Fibroblast of skin of left quadriceps (primary cell): ENCODE measurements at regions not wholly inside any gene's neighbourhood (a gene's known extent, or its start where the extent isn't known, plus 50 kb on each side); places are given as distances from the start of the nearest gene placed in this dataset.
A peak's percentile ranks its signal among the peaks of the same experiment; 100 is the strongest.
"Not testable (repeated sequence)": the region's sequence is repeated elsewhere in the genome, so short reads cannot be mapped to it uniquely, and the experiment has no call there.

Source experiments
- DNase-seq, 2 experiments: peaks; one replicate each; pipeline ENCODE4 v3.0.0-alpha.2; 2013; ENCODE audit warnings: low read depth in 2 of 2

GRCh38 chr3:176632925-176633324 is 564.4 kb downstream of the TBL1XR1 start:
- no peak for DNase-seq

GRCh38 chr3:176631165-176631564 is 566.1 kb downstream of the TBL1XR1 start:
- DNase-seq = no peak

DNA sequence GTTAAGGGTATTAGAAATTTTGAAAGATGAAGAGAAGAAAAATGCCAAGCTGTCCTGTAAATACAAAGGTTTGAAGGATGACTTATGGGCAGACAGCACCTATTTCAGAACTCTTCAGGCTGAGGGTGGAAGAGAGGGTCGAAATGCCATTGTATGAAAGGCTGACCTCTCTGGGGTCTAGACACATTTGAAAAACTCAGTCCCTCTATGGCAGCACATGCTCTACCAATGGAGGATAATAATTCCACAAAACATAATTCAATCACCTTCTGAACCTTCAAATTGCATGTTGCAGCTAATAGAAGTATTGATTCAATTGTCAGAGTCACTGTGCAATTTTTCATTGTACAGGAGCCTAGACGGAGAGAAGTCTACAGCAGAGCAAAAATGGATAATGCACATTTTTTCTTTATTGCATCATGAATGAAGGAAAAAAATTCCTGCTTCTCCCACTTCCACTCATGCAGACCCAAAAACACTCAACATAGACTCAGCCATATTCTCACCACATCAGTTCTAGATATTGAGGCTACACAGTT is 569.1 kb downstream of the TBL1XR1 start:
- DNase-seq = no peak

DNA sequence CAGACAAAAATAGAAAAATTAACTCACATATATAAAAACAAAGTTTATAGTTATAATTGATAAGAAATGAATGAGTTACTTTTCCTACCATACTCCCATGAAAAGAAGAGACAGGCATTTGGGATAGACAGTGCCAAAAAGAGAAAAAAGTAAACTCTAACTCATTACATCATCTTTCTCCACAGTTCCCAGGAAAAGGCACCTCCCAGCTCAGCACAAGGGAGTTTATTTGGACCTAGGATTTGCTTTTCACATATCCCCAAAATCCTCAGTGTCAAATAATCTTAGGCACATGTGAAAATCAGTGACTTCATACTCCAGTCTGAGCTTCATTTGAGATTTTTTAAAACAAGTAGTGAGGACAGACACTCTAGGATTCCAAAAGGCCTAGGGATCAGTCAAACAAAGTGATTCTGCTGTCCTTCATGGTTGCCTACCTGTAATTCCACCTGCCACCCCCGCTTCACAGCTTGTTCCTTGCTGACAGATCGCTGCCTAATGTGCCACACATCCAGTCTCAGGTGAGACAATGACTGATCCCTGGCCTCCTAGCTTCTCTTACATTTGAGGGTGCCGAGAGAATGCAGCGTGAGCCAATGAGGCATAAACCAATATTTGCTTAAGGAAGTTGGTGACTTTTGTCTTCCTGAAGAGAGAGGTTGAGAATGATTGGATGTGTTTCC is 573.7 kb downstream of the TBL1XR1 start:
- no peak for DNase-seq

DNA sequence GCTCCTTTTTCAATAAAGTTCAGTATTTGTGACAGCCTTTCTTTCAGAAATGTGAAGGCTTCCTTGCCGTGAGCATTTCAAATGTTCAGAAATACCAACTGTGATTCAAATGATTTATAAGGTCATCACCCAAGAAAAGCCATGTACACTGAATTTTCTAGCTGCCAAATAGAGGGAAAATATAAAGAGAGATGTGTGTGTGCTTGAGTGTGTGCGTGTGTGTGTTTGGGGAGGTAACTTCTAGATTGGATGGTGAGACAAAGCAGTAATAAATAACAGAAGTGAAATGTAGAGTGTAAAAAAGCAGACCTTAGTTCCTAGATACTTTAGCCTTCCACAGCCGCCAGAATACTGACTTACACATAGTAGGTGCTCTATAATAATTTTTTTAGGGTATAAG is 577.4 kb downstream of the TBL1XR1 start:
- DNase-seq = no peak

DNA sequence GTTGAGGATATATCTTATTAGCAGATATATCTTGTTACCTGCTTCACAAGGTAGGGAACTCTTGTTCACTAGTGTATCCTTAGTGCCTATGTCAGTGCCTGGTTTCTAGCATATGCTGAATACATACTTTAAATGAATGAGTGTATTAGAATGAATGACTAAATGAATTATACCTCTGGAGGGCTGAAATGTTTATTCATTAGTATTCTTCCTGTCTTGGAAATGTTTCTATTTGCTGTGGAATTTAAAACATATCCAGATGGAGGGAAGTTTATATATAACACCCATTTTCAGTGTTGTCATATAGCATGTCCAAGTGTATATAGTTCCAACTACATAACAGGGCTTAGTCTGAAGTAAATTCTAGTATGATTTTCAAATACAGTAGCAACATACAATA is 581.5 kb downstream of the TBL1XR1 start:
- DNase-seq = peak; percentile 57 to 61

GRCh38 chr3:176611703-176612102 is 585.6 kb downstream of the TBL1XR1 start:
- no peak for DNase-seq

- no peak for DNase-seq
These were observed 587.9 kb downstream of the TBL1XR1 start for GRCh38 chr3:176609361-176609760.

- DNase-seq = not testable (repeated sequence)
These were observed 591.7 kb downstream of the TBL1XR1 start for GRCh38 chr3:176605553-176605952.

DNA sequence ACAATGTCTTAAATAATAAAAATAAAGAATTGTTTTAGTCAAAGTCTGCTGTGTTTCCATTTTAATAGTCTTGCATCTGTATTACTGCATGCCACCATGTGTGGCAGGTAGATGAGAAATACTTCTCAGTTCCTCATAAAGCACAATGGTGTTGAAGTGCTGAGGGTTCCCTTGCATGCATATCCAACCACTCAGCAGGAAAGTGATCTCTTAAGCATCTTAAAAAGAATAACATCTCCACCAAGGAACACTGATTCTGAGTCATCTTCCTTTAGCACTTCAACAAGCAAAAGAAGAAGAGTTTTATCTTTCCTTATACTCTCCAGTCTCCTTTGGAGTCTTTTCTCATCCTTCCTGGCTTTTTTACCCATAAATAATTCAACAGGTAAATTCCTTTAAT is 602.0 kb downstream of the TBL1XR1 start:
- DNase-seq = peak in 1 of 2 experiments; percentile 55

- DNase-seq = no peak
These were observed 606.6 kb downstream of the TBL1XR1 start for GRCh38 chr3:176590722-176591121.

- DNase-seq = no peak
These were observed 610.2 kb downstream of the TBL1XR1 start for GRCh38 chr3:176587089-176587488.

DNA sequence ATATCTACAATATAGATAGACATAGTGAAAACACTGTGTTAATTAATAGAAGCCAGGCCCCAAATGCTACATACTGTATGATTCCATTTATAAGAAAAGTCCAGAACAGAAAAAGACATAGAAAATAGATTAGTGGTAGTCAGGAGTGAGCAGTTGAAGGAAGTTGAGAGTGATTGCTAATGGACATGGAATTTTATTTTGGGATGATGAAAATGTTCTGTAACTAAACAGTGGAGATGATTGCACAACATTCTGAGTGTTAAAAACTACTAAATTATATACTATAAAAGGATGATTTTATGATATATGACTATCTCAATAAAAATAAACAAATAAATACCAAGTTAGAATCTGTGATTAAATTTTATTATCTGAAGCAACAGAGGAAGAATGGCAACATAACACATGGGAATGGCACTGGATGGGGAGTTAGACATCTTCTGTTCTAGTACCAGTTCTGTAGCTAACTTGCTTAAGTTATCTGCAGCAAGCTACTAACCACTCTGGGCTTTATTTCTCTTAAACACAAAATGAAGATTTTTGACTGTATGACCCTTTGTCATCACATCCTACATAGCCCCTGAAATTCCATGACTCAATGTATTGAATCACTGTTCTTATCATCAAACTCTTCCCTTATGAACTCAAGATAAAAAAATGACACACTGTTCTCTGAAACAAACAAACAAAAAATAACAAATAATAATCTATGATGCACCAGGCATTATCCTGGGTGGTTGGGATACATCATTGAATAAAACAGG is 612.7 kb downstream of the TBL1XR1 start:
- peak; percentile 77 to 79 for DNase-seq

- no peak for DNase-seq
These were observed 613.3 kb downstream of the TBL1XR1 start for GRCh38 chr3:176583956-176584355.

GRCh38 chr3:176581589-176581988 is 615.7 kb downstream of the TBL1XR1 start:
- no peak for DNase-seq

GRCh38 chr3:176579711-176580185 is 617.5 kb downstream of the TBL1XR1 start:
- peak; percentile 80 to 83 for DNase-seq

DNA sequence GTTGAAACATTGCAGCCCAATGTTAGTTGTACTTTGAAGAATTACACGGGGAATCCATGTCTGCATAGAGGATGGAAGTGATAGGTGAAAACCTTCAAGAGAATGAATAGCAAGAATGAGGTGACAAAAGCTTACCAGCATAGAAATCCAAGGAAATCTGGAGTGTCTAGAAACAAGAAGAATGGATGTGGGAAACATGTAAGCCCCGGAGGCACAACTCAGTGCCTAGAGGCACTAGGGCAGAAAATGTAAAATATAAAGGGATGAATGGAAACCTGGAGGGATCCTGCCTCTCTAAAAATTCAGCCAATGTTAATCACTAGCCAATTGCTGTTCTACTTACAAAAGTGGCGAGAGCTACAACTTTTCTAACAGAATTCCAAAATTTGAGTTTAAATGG is 619.0 kb downstream of the TBL1XR1 start:
- DNase-seq = no peak

DNA sequence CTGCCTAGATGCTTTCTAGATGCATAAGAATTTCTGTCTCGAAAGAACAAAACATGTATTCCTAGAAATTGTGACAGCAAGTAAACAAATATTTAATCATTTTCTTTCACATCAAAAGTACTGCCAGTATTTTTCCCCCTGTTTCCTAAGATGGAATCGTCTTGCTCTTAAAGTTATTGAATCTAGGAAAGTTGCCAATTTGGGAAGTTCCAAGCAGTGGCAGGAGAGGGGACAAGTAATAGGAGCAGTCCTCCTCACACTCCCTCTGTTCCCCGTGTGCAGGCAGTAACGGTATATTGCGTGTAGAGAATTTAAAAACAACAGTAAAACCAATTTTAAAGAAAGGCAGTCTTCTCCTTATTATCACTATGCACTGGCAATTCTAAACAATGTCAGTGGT is 619.8 kb downstream of the TBL1XR1 start:
- no peak for DNase-seq

- DNase-seq = peak; percentile 84 to 85
These were observed 622.5 kb downstream of the TBL1XR1 start for GRCh38 chr3:176574786-176575185.

DNA sequence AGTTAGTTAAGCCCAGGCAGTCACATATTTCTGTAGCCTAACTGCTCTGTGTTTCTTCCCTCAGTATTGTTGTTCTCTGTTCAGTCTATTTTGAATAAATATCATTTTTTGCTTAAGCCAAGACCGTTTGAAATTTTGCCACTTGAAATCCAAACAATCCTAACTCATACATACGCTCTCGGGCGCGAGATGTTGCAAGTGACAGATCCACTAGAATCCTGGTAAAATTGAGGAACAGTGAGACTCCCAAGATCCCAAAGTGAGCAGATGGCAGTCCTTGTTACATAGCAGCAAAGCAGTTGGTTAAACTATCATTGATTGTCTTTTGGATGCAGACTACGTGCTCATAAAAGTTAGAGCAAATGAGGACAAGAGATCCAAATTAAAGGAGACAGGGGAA is 625.4 kb downstream of the TBL1XR1 start:
- no peak for DNase-seq

GRCh38 chr3:176570992-176571391 is 626.3 kb downstream of the TBL1XR1 start:
- DNase-seq = no peak

DNA sequence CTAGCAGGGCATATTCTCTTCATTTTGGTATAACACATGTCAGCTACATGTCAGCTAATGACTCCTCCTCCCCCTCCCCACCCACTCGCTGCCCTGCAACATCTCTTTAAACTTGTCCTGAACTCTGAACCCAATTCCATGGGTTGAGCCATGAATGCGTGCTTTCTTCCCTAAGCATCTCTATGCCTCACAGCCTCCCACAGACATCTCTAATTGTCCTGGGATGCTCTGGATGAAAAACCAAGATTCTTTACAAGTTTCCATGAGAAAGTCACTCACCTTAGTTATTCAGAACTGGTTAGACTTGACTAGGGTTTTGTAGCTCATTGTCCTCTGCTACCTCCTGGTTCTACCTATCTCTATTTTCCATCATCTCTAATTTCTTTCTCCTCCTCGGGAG is 629.1 kb downstream of the TBL1XR1 start:
- DNase-seq = no peak

- peak; percentile 71 to 72 for DNase-seq
These were observed 630.5 kb downstream of the TBL1XR1 start for GRCh38 chr3:176566757-176567156.
